ENCODE measurements at regions not wholly inside any gene's neighbourhood (a gene's known extent, or its start where the extent isn't known, plus 50 kb on each side); places are given as distances from the start of the nearest gene placed in this dataset.

- Mint-ChIP-seq H3K4me1 (no peaks in the 10 kb centered on the region), H3K27ac (no peak overlapping the region), H3K9me3 (no peaks in the 10 kb centered on the region), H3K4me3 (no peak overlapping the region), H3K36me3 (no peaks in the 10 kb centered on the region), H3K27me3 (ENCODE audit: low read depth in 2 of 2) (peaks cover 7 to 9% of the 10 kb centered on the region in 2 donors)
- TF ChIP-seq CTCF (IDR thresholded peaks at IDR 0.05), result no peak
- no peak overlapping the region for H3K4me3 ChIP-seq (ENCODE audit: low read length)
- DNase-seq (no peak), ATAC-seq (no peak)
- H3K9me3 ChIP-seq (ENCODE audit: control insufficient read depth, insufficient read depth, low read length), result no peaks in the 10 kb centered on the region
- H3K36me3 ChIP-seq (ENCODE audit: control insufficient read depth, insufficient read depth, low read length), result no peaks in the 10 kb centered on the region
- H3K4me1 ChIP-seq (ENCODE audit: control insufficient read depth, insufficient read depth, low read length), result no peaks in the 10 kb centered on the region
- WGBS (ENCODE audit: insufficient coverage), result 94% methylated on average over 2 of the region's 2 CpGs
- no peak overlapping the region for H3K27ac ChIP-seq (ENCODE audit: low read length)
- intact Hi-C loops (cut with micrococcal nuclease), result no loop called here
- no peaks in the 10 kb centered on the region for H3K27me3 ChIP-seq (ENCODE audit: control insufficient read depth, insufficient read depth, low read length)
Observed at GRCh38 chr4:24440765-24441164, 143.6 kb downstream of the DHX15 start.

DNA sequence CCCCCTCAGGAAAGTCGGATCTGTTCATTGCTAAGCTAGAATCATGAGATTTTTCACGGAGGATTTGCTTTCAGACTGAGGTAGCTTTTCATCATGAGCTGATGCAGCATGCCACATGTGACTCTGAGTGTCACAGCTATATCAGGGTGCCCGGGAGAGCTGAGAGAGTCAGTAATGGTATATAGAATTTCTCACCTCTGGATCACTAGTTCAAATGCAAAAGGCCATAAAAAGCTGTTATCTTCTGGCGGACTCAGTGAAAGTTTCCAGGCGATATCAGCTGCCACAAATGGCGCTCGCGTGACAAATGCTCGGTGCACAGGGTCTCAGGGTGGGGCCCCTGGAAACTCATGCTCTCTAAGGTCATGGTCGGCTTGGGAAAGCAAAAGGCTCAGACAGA lies 150.1 kb downstream of the DHX15 start:
- ATAC-seq (no peak), DNase-seq (no peak)
- intact Hi-C loops (cut with micrococcal nuclease), result no loop called here
- no peaks in the 10 kb centered on the region for H3K36me3 Mint-ChIP-seq
- no peak for TF ChIP-seq CTCF (IDR thresholded peaks at IDR 0.05)
- H3K27me3 Mint-ChIP-seq (ENCODE audit: low read depth in 2 of 2), result peaks cover 12% of the 10 kb centered on the region in 2 donors
- peaks cover 0 to 2% of the 10 kb centered on the region in 2 donors for H3K9me3 Mint-ChIP-seq
- Histone ChIP-seq H3K9me3 (ENCODE audit: control insufficient read depth, insufficient read depth, low read length) (no peaks in the 10 kb centered on the region), H3K36me3 (ENCODE audit: control insufficient read depth, insufficient read depth, low read length) (no peaks in the 10 kb centered on the region), H3K4me1 (ENCODE audit: control insufficient read depth, insufficient read depth, low read length) (no peaks in the 10 kb centered on the region), H3K27me3 (ENCODE audit: control insufficient read depth, insufficient read depth, low read length) (no peaks in the 10 kb centered on the region), H3K4me3 (ENCODE audit: low read length) (no peak overlapping the region), H3K27ac (ENCODE audit: low read length) (no peak overlapping the region)
- no peak overlapping the region for H3K27ac Mint-ChIP-seq
- H3K4me3 Mint-ChIP-seq, result no peak overlapping the region
- WGBS (ENCODE audit: insufficient coverage), result 86% methylated on average over 10 of the region's 10 CpGs
- H3K4me1 Mint-ChIP-seq, result no peaks in the 10 kb centered on the region

- H3K4me1 ChIP-seq (ENCODE audit: control insufficient read depth, insufficient read depth, low read length), result no peaks in the 10 kb centered on the region
- DNase-seq, result no peak
- 78% methylated on average over 7 of the region's 8 CpGs for WGBS (ENCODE audit: insufficient coverage)
Observed at GRCh38 chr4:24433515-24434214, 150.7 kb downstream of the DHX15 start.

More at GRCh38 chr4:24433515-24434214, 150.7 kb downstream of the DHX15 start:
- H3K9me3 Mint-ChIP-seq, result peaks cover 0 to 2% of the 10 kb centered on the region in 2 donors
- no peak overlapping the region for H3K4me3 Mint-ChIP-seq
- Histone ChIP-seq H3K9me3 (ENCODE audit: control insufficient read depth, insufficient read depth, low read length) (no peaks in the 10 kb centered on the region), H3K27ac (ENCODE audit: low read length) (no peak overlapping the region), H3K4me3 (ENCODE audit: low read length) (no peak overlapping the region), H3K27me3 (ENCODE audit: control insufficient read depth, insufficient read depth, low read length) (no peaks in the 10 kb centered on the region), H3K36me3 (ENCODE audit: control insufficient read depth, insufficient read depth, low read length) (no peaks in the 10 kb centered on the region)
- peaks cover 9 to 12% of the 10 kb centered on the region in 2 donors for H3K27me3 Mint-ChIP-seq (ENCODE audit: low read depth in 2 of 2)
- no peaks in the 10 kb centered on the region for H3K36me3 Mint-ChIP-seq
- H3K4me1 Mint-ChIP-seq, result no peaks in the 10 kb centered on the region
- H3K27ac Mint-ChIP-seq, result no peak overlapping the region
- ATAC-seq, result no peak
- no peak for TF ChIP-seq CTCF (IDR thresholded peaks at IDR 0.05)
- intact Hi-C loops (cut with micrococcal nuclease), result no loop called here
